Karpas-422 (cell line): ENCODE measurements at regions not wholly inside any gene's neighbourhood (a gene's known extent, or its start where the extent isn't known, plus 50 kb on each side); places are given as distances from the start of the nearest gene placed in this dataset.

ENCODE experiments used
- DNase-seq: peaks from one replicate; pipeline ENCODE4 v3.0.0-alpha.2; 2015
- H2AFZ ChIP-seq: fragments of 200-600 bp; sonication (generic); 2 replicates; pipeline ENCODE4 v1.6.1; 2014; ENCODE audit warnings: antibody characterized with exemption, low read length, mixed read lengths
- H3K27ac ChIP-seq: fragments of 200-600 bp; sonication (generic); 2 replicates; pipeline ENCODE4 v1.5.1; 2014; ENCODE audit warnings: mild to moderate bottlenecking, low read length, moderate library complexity
- H3K27me3 ChIP-seq: fragments of 200-600 bp; sonication (generic); 2 replicates; pipeline ENCODE4 v1.6.1; 2014; ENCODE audit warnings: low read length, mixed read lengths
- H3K36me3 ChIP-seq: fragments of 200-600 bp; sonication (generic); 2 replicates; pipeline ENCODE4 v1.6.1; 2014; ENCODE audit warnings: low read length, mixed read lengths; ENCODE audit not compliant: insufficient read depth
- H3K4me1 ChIP-seq: fragments of 200-600 bp; sonication (generic); 2 replicates; pipeline ENCODE4 v1.6.1; 2014; ENCODE audit warnings: mild to moderate bottlenecking, low read length, mixed read lengths
- H3K4me2 ChIP-seq: fragments of 200-600 bp; sonication (generic); 2 replicates; pipeline ENCODE4 v1.6.1; 2014; ENCODE audit warnings: low read length, low read depth, mild to moderate bottlenecking; ENCODE audit not compliant: poor library complexity, severe bottlenecking
- H3K4me3 ChIP-seq: fragments of 200-600 bp; sonication (generic); 2 replicates; pipeline ENCODE4 v1.5.1; 2014; ENCODE audit warnings: mild to moderate bottlenecking, antibody characterized with exemption, low read length, mixed read lengths
- H3K79me2 ChIP-seq: fragments of 200-600 bp; sonication (generic); 2 replicates; pipeline ENCODE4 v1.6.1; 2014; ENCODE audit warnings: mild to moderate bottlenecking, low read length, mixed read lengths
- H3K9ac ChIP-seq: fragments of 200-600 bp; sonication (generic); 2 replicates; pipeline ENCODE4 v1.6.0; 2014; ENCODE audit warnings: low read length
- H3K9me2 ChIP-seq: fragments of 200-600 bp; sonication (generic), shearing (Covaris generic); replicated peaks from 2 replicates; pipeline ENCODE4 v1.6.0; 2014; ENCODE audit warnings: mild to moderate bottlenecking, low read length, moderate library complexity; ENCODE audit not compliant: insufficient read depth
- H3K9me3 ChIP-seq: fragments of 300-700, 200-600 bp; sonication (generic); 2 replicates; pipeline ENCODE4 v1.6.1; 2014; ENCODE audit warnings: low read length, mixed read lengths
- H4K20me1 ChIP-seq: fragments of 200-600 bp; sonication (generic); 2 replicates; pipeline ENCODE4 v1.6.1; 2014; ENCODE audit warnings: mild to moderate bottlenecking, antibody characterized with exemption, low read length, low read depth; ENCODE audit not compliant: insufficient read depth

DNA sequence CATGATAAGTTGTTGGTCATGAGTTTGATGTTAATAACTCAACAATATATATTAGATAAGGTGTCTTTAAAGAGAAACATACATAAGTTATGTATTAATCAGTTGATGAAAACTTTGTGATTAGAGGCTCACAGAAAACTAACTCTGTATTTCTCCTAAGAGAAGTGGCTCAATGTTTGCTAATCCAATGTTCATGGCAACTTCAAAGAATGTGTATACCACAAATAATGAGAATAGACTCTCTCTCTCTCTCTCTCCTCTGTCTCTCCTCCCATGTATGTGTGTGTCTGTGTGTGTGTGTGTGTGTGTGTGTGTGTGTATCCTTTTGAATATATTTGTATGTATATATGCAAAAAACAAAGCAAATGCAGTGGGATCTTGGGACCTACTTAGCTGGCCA lies 1304.9 kb downstream of the MRPL39 start:
- no peak overlapping the region for H3K4me2 ChIP-seq

DNA sequence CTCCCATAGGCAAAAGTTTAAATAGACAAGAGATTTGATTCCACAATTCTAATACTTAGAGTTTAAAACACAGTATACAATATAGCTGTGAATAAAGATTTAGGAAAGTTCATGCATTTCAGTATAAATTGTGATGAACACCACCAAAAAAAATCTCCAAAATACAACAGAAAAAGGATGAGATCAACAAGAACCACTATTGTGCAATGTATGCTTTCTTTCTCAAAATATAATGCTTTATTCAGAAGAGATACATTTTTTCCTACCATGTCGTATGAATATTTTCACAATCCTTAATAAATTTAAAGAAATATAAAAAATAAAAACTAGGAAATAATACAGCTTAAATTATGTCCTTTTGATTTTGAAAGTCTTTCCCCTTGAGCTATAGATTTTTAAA lies 1309.2 kb downstream of the MRPL39 start:
- no peaks in the 10 kb centered on the region for H3K36me3 ChIP-seq
- no peaks in the 10 kb centered on the region for H4K20me1 ChIP-seq
- no peak overlapping the region for H3K27ac ChIP-seq
- no peaks in the 10 kb centered on the region for H3K4me1 ChIP-seq
- H3K9me3 ChIP-seq, result peaks cover 12% of the 10 kb centered on the region
- no peaks in the 10 kb centered on the region for H3K27me3 ChIP-seq
- no peak overlapping the region for H3K9ac ChIP-seq
- no peaks in the 10 kb centered on the region for H3K9me2 ChIP-seq
- no peak overlapping the region for H3K4me2 ChIP-seq
- no peaks in the 10 kb centered on the region for H3K79me2 ChIP-seq
- H2AFZ ChIP-seq, result no peak overlapping the region
- DNase-seq, result no peak
- no peak overlapping the region for H3K4me3 ChIP-seq

More for the DNA sequence above, 1304.9 kb downstream of the MRPL39 start:
- DNase-seq, result no peak
- H3K9me3 ChIP-seq, result peaks cover 17% of the 10 kb centered on the region
- no peaks in the 10 kb centered on the region for H4K20me1 ChIP-seq
- no peaks in the 10 kb centered on the region for H3K79me2 ChIP-seq
- no peak overlapping the region for H3K4me3 ChIP-seq
- no peak overlapping the region for H2AFZ ChIP-seq
- H3K36me3 ChIP-seq, result no peaks in the 10 kb centered on the region
- H3K9ac ChIP-seq, result no peak overlapping the region
- H3K27ac ChIP-seq, result no peak overlapping the region
- H3K4me1 ChIP-seq, result no peaks in the 10 kb centered on the region
- no peaks in the 10 kb centered on the region for H3K9me2 ChIP-seq
- no peaks in the 10 kb centered on the region for H3K27me3 ChIP-seq

- Histone ChIP-seq H4K20me1 (no peaks in the 10 kb centered on the region), H3K27me3 (no peaks in the 10 kb centered on the region), H3K4me1 (no peaks in the 10 kb centered on the region), H2AFZ (no peak overlapping the region), H3K4me3 (no peak overlapping the region), H3K79me2 (no peaks in the 10 kb centered on the region), H3K9ac (no peak overlapping the region), H3K9me3 (peaks cover 4% of the 10 kb centered on the region), H3K4me2 (no peak overlapping the region), H3K27ac (no peak overlapping the region), H3K9me2 (no peaks in the 10 kb centered on the region), H3K36me3 (no peaks in the 10 kb centered on the region)
- no peak for DNase-seq
These were observed 1313.1 kb downstream of the MRPL39 start for GRCh38 chr21:24294171-24294570.

DNA sequence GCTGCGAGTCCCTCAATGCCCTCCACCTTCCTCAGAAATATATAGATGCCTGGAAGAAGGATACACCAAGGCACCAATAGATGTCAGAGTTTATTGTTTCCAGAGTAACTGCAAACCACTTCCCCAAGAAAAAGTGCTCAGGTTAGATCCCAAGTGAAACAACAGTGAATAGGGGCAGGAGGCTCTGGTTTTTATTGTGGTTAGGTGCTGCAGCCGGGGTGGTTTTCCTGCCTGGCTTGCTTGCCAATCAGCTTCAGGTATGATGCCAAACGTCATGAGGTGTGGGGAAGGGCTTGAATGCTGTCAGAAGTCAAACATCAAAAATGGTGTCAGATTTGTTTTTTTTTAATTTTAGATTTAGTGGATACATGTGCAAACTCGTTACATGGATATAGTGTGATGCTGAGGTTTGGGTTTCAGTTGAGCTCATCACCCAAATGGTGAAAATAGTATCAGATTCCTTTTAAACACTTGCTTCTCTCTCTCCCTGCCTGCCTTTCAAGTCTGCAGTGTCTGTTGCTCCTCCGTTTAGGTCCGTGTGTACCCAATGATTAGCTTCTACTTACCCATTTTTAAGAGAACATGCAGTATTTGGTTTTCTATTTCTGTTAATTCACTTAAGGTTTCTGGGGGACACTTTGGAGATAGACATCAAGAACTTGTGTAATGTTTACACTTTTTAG lies 1317.0 kb downstream of the MRPL39 start:
- DNase-seq, result no peak

DNA sequence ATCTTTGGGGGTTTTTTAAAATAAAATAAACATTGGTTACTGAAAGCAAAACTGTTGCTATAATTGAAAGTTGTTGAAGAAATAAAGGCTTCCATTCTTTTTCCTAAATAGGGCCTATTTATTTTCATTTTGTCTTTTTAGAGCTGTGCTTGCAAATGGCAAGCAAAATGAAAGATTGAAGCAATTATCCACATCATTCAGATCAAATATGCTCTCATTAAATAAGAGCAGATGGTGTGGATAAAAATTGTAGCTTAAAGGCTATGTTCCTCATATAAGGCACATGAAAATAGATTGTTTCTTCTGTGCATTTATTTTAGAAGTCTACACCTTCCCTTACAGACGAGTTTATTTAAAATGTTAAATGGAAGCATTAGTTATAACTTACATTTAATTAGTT lies 1317.7 kb downstream of the MRPL39 start:
- no peak overlapping the region for H2AFZ ChIP-seq
- H3K79me2 ChIP-seq, result no peaks in the 10 kb centered on the region
- no peak overlapping the region for H3K27ac ChIP-seq
- no peaks in the 10 kb centered on the region for H3K4me1 ChIP-seq
- no peak overlapping the region for H3K9ac ChIP-seq
- peaks cover 6% of the 10 kb centered on the region; the same call in 1 of the 2 replicates for H3K9me3 ChIP-seq
- H3K9me2 ChIP-seq, result no peaks in the 10 kb centered on the region
- H4K20me1 ChIP-seq, result no peaks in the 10 kb centered on the region
- H3K4me2 ChIP-seq, result no peak overlapping the region
- no peaks in the 10 kb centered on the region for H3K27me3 ChIP-seq
- DNase-seq, result no peak
- no peaks in the 10 kb centered on the region for H3K36me3 ChIP-seq
- H3K4me3 ChIP-seq, result no peak overlapping the region

More for the DNA sequence above, 1317.0 kb downstream of the MRPL39 start:
- Histone ChIP-seq H3K4me1 (no peaks in the 10 kb centered on the region), H4K20me1 (no peaks in the 10 kb centered on the region), H3K27me3 (no peaks in the 10 kb centered on the region), H3K36me3 (no peaks in the 10 kb centered on the region), H2AFZ (no peak overlapping the region; the same call in 1 of the 2 replicates), H3K27ac (no peak overlapping the region), H3K9ac (no peak overlapping the region), H3K79me2 (no peaks in the 10 kb centered on the region), H3K4me3 (no peak overlapping the region), H3K4me2 (no peak overlapping the region), H3K9me3 (peaks cover 6% of the 10 kb centered on the region; the same call in 1 of the 2 replicates), H3K9me2 (no peaks in the 10 kb centered on the region)

DNA sequence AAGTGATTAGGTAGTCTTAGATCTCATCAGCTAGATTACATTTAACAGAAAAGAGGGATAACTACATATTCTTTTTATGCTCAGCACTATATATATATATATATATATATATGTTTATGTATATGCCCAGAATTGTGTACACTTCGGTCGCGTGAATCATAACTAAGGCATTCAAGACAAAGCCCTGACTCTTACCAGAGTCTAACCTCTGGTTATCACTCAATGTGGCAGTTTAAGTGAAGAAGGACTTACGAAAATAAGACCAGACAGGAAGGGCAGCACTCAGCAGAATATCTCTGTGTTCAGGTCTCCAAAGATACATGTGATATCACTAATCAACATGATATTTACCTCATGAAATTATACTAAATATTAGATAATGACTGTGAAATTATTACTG lies 1326.7 kb downstream of the MRPL39 start:
- DNase-seq, result no peak
- no peak overlapping the region for H2AFZ ChIP-seq
- H3K79me2 ChIP-seq, result no peaks in the 10 kb centered on the region
- no peak overlapping the region for H3K4me3 ChIP-seq
- H3K36me3 ChIP-seq, result no peaks in the 10 kb centered on the region
- no peak overlapping the region for H3K27ac ChIP-seq
- no peak overlapping the region for H3K9ac ChIP-seq
- H3K4me2 ChIP-seq, result no peak overlapping the region
- peaks cover 7% of the 10 kb centered on the region; the same call in 1 of the 2 replicates for H3K9me3 ChIP-seq
- H4K20me1 ChIP-seq, result no peaks in the 10 kb centered on the region
- H3K9me2 ChIP-seq, result no peaks in the 10 kb centered on the region
- no peaks in the 10 kb centered on the region for H3K4me1 ChIP-seq
- no peaks in the 10 kb centered on the region for H3K27me3 ChIP-seq

DNA sequence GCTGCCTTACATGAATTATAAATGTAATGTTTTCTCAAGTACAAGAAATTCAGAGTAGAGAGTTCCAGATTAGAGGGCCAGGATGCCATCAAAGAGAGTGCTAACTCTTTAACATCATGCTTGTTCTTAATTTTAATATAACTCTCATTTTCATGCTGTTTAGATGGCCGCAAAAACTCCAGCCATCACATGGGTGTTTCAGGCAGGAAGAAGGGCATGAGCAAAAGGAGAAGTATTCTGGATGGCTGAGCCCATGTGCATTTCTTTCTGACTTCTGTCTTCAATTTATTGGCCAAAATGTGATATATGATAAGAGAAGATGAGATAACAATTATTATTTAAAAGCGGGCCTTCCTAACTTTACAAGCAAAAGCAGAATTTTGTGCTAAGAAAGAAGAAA lies 1328.6 kb downstream of the MRPL39 start:
- Histone ChIP-seq H3K36me3 (no peaks in the 10 kb centered on the region), H4K20me1 (no peaks in the 10 kb centered on the region), H3K27ac (no peak overlapping the region), H3K9me3 (peaks cover 9% of the 10 kb centered on the region; the same call in 1 of the 2 replicates), H3K27me3 (no peaks in the 10 kb centered on the region), H3K4me1 (no peaks in the 10 kb centered on the region), H3K9ac (no peak overlapping the region), H3K9me2 (no peaks in the 10 kb centered on the region), H3K4me3 (no peak overlapping the region), H2AFZ (no peak overlapping the region), H3K4me2 (no peak overlapping the region), H3K79me2 (no peaks in the 10 kb centered on the region)
- no peak for DNase-seq

DNA sequence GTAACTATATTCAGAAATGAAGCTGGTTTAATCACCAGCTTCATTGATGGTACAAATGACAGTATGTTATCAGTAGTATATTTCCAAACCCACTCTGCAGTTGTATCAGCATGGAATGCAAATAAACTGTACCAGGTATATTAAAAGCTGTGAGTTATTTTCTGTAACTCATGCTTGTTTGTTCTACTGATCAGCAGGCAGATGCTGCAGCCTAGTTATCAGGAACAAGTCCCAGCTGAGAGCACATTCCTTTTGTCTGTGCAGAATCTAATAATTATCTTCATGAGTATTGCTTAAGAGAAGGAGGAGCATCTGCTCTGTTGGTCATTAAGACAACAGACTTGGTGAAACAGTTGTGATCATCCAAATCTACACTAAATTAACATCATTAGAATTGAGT lies 1331.1 kb downstream of the MRPL39 start:
- no peak overlapping the region for H3K4me3 ChIP-seq
- H3K4me1 ChIP-seq, result no peaks in the 10 kb centered on the region
- H3K9me2 ChIP-seq, result no peaks in the 10 kb centered on the region
- H3K27ac ChIP-seq, result no peak overlapping the region
- no peaks in the 10 kb centered on the region for H3K27me3 ChIP-seq
- no peak for DNase-seq
- peaks cover 9% of the 10 kb centered on the region; the same call in 1 of the 2 replicates for H3K9me3 ChIP-seq
- no peak overlapping the region for H3K4me2 ChIP-seq
- H3K79me2 ChIP-seq, result no peaks in the 10 kb centered on the region
- H3K36me3 ChIP-seq, result no peaks in the 10 kb centered on the region; the same call in 1 of the 2 replicates
- H3K9ac ChIP-seq, result no peak overlapping the region
- no peaks in the 10 kb centered on the region for H4K20me1 ChIP-seq
- H2AFZ ChIP-seq, result no peak overlapping the region
